Spleen (tissue), 7 donors: ENCODE measurements at regions not wholly inside any gene's neighbourhood (a gene's known extent, or its start where the extent isn't known, plus 50 kb on each side); places are given as distances from the start of the nearest gene placed in this dataset.
"Not testable (repeated sequence)": the region's sequence is repeated elsewhere in the genome, so short reads cannot be mapped to it uniquely, and the experiment has no call there.

ENCODE experiments used
- CTCF ChIP-seq, 11 experiments: fragments of 200-600 bp in 7 of 11; fragments of 450-650 bp in 4 of 11; sonication (generic) in 4 of 11; IDR thresholded peaks in 8 of 11; conservative IDR thresholded peaks in 3 of 11; 1 replicate in 7 of 11; 2 replicates in 4 of 11; pipeline versions ENCODE4 v1.4.0 to v1.8.0; 2016 to 2021; ENCODE audit warnings: antibody characterized with exemption in 11 of 11, inconsistent platforms in 4 of 11, mild to moderate bottlenecking in 1 of 11
- POLR2AphosphoS5 ChIP-seq, 3 donors: sonication (generic); formaldehyde crosslinking; IDR thresholded peaks; one replicate each; pipeline ENCODE4 v1.5.1; 2017; ENCODE audit warnings: antibody characterized with exemption in 3 of 3
- donor health status: DM: no; HTN: no; CAD: no; lungs with moderate emphysema.
- donor health status: DM: no; HTN: no; CAD: no.
- donor health status: DM: no; HTN: no; CAD: no.

DNA sequence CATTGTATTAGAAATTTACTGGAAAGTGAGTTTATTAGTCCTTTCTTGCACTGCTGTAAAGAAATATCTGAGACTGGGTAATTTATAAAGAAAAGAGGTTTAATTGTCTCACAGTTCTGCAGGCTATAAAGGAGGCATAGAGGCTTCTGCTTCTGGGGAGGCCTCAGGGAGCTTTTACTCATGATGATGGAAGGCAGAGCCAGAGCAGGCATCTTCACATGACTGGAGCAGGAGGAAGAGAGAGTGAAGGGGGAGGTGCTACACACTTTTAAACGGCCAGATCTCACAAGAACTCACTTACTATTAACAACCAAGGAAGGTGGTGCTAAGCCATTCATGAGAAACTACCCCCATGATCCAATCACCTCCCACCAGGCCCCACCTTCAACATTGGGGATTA is 112.7 kb upstream of the NUTM2F start:
- not testable (repeated sequence) for TF ChIP-seq CTCF (IDR thresholded peaks at IDR 0.05 in 8 of 11, conservative IDR thresholded peaks at IDR 0.05 in 3 of 11); POLR2AphosphoS5 (IDR thresholded peaks at IDR 0.05)
